Thyroid gland (tissue), 4 donors: ENCODE measurements at regions not wholly inside any gene's neighbourhood (a gene's known extent, or its start where the extent isn't known, plus 50 kb on each side); places are given as distances from the start of the nearest gene placed in this dataset.

ENCODE experiments used
- POLR2A ChIP-seq, 2 donors: fragments of 450-650 bp; IDR thresholded peaks; one replicate each; pipeline ENCODE4 v1.6.1; 2017; ENCODE audit warnings: antibody characterized with exemption in 2 of 2, mild to moderate bottlenecking in 2 of 2, moderate library complexity in 1 of 2
- TF ChIP-seq, protein P1 (sequence below), 6 experiments: fragments of 200-600 bp in 3 of 6; fragments of 450-650 bp in 3 of 6; sonication (generic) in 3 of 6; IDR thresholded peaks; one replicate each; pipeline ENCODE4 v1.5.1; 2016 to 2019; ENCODE audit warnings: antibody characterized with exemption in 6 of 6, mild to moderate bottlenecking in 2 of 6, inconsistent platforms in 1 of 6, moderate library complexity in 1 of 6

DNA sequence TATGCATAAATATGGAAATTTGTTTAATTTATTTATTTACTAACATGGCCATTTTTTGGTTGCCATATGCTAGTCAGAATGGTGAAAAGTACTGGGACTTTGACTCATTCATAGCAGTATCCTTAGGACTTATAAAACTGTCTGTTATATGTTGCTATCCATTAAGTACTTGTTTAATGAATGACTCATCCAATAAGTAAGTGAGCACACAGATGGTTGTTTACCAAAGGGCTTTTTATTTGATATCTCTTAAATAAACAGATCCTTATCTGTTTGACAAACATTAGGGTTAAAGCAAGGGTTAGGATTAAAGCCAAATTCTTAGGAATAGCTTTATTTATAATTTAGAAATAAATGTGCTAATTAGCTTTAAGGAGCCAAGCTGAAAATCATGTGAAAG lies 183.4 kb downstream of the FBXO4 start:
- TF ChIP-seq, protein P1, sequence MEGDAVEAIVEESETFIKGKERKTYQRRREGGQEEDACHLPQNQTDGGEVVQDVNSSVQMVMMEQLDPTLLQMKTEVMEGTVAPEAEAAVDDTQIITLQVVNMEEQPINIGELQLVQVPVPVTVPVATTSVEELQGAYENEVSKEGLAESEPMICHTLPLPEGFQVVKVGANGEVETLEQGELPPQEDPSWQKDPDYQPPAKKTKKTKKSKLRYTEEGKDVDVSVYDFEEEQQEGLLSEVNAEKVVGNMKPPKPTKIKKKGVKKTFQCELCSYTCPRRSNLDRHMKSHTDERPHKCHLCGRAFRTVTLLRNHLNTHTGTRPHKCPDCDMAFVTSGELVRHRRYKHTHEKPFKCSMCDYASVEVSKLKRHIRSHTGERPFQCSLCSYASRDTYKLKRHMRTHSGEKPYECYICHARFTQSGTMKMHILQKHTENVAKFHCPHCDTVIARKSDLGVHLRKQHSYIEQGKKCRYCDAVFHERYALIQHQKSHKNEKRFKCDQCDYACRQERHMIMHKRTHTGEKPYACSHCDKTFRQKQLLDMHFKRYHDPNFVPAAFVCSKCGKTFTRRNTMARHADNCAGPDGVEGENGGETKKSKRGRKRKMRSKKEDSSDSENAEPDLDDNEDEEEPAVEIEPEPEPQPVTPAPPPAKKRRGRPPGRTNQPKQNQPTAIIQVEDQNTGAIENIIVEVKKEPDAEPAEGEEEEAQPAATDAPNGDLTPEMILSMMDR (IDR thresholded peaks at IDR 0.05) = no peak
- no peak for TF ChIP-seq POLR2A (IDR thresholded peaks at IDR 0.05)
